Inferior parietal cortex (tissue), 1 donor: ENCODE measurements at regions not wholly inside any gene's neighbourhood (a gene's known extent, or its start where the extent isn't known, plus 50 kb on each side); places are given as distances from the start of the nearest gene placed in this dataset.

Source experiments
- DNase-seq: peaks from one replicate; pipeline ENCODE4 v3.0.0-alpha.2; 2016; ENCODE audit errors: extremely low spot score

DNA sequence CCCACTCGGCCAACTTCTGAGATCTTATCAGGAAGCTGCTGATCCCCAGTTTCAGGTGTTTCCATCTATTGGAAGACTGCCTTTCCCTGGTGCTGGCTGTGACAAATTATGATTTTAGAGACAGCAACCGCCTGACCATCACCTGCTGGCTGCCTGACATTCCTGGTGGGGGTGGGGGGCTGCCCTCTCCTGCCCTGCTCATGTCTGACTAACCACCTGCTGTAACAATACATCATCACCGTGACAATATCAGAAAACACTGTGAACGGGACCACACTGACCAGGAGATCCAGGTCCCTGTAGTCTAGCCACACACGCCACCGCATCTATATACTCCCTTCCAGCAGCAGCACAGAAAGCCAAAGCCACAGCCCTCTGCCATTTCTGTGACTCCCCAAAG is 537.5 kb downstream of the QKI start:
- no peak for DNase-seq

- DNase-seq, result no peak
Observed at GRCh38 chr6:163951326-163951725, 536.8 kb downstream of the QKI start.

DNA sequence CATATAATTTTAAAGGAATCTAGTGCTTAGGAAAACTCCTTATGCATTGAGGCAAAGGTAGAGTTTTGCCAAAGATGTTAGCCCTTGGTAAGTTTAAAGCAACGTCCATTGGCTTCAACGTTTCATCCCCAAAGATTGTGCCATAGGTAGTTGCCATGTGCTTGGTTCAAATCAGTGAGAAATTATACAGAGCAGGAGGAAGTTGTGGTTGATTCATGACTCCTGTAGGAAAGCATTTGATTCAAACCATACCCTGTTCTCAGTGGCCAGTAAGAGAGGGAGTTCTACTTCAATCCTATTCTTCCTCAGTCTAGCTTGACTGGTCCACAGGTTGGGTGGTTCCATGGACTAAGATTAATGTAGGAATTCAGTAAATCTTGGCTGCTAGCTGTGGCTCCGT is 535.6 kb downstream of the QKI start:
- no peak for DNase-seq

- no peak for DNase-seq
Observed at GRCh38 chr6:163949431-163949830, 534.9 kb downstream of the QKI start.

GRCh38 chr6:163948250-163948649 is 533.7 kb downstream of the QKI start:
- DNase-seq, result no peak

- no peak for DNase-seq
Observed at GRCh38 chr6:163947276-163947675, 532.8 kb downstream of the QKI start.

DNA sequence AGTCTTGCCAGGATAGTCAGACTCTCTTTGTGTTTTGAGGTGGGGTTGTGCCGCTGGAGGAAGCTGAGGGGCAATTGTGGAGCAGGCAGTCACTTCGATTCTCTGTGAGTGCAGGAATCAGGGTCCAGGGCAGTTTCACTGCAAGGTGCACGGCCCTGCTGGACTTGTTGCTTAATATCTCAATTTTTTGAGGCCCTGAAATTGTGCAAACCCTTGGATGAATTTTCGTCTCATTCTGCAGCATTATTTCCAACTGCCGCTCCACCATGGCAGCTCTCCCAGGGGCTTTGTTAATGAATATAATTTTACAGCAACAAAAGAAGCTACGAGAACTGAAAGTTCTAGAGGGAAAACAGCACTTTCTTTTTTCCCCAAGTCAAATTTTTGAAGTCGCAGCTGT is 531.9 kb downstream of the QKI start:
- no peak for DNase-seq

DNA sequence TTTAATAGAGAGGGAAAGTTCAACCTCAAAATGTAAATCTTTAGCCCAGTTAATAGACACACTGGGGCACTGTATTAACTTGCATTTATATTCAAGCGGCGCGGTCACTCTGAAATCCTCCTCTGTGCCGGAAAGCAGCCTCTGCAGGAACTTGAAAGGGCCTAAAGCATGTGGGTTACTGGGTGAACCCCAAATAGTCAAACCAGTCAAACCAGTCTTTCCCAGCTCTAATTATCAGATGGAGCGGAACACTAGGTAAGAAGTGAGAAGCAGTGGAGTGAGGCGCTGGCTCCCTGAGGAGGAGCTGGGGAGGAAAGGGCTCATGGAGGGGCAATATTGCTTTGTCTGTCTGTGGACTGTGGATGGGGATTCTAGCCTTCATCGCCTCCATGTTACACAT is 531.3 kb downstream of the QKI start:
- peak; percentile 53 for DNase-seq

DNA sequence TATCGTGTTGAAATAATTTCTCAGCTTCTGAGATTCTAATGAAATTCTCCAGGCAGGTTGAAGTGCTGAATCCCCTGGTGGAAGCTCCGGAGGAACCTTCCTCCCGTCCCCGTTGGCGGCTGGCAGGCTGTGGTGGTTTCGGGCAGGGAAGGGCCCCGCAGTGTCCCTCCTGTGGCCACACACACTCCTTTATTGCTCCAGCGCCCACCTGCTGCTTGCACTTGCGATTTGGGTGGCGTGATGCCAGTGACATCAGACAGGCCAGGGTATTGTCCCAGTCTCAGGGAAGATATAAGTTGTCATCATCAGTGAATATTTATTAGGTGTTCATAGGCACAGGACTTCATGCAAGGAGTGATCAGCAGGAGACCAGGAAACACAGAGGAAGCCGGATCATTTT is 530.4 kb downstream of the QKI start:
- no peak for DNase-seq

DNA sequence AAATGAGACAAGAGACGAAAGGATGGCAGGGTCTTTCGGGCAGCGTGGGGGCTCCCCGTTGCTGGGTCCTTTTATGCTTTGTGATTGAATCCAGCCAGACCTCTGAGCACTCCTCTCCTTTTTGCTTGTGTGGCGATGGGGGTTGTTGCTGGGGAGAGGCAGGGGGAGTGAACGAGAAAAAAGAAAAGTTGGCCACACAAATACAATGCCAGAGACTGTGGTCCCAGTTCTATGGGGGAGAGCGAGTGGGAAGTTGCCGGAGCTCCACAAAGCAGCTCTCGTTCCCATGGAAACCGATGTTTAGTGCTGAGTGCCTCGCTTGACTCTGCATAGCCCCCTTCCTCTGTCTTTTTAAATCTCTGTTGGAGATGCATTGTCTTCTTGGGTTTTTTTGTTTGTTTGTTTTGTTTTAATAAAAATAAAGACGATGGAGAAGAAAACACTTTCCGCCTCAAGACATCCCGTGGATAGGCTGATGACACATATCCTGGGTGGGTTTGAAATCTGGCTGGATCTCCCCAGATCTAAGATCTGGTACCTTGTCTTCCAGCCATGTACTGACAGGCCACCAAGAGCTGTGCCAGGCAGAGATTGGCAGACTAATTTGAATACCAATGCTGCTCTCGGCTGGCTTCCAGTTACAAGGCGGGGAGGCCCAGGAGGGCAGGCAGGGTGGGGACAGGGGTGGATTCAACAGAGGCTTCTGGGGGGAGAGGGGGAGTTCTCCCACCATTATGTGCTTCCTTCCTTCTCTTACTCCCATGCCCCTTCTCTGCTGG is 529.3 kb downstream of the QKI start:
- DNase-seq, result peak; percentile 72

- no peak for DNase-seq
Observed at GRCh38 chr6:163942790-163943189, 528.3 kb downstream of the QKI start.

GRCh38 chr6:163941624-163941976 is 527.1 kb downstream of the QKI start:
- DNase-seq, result no peak

DNA sequence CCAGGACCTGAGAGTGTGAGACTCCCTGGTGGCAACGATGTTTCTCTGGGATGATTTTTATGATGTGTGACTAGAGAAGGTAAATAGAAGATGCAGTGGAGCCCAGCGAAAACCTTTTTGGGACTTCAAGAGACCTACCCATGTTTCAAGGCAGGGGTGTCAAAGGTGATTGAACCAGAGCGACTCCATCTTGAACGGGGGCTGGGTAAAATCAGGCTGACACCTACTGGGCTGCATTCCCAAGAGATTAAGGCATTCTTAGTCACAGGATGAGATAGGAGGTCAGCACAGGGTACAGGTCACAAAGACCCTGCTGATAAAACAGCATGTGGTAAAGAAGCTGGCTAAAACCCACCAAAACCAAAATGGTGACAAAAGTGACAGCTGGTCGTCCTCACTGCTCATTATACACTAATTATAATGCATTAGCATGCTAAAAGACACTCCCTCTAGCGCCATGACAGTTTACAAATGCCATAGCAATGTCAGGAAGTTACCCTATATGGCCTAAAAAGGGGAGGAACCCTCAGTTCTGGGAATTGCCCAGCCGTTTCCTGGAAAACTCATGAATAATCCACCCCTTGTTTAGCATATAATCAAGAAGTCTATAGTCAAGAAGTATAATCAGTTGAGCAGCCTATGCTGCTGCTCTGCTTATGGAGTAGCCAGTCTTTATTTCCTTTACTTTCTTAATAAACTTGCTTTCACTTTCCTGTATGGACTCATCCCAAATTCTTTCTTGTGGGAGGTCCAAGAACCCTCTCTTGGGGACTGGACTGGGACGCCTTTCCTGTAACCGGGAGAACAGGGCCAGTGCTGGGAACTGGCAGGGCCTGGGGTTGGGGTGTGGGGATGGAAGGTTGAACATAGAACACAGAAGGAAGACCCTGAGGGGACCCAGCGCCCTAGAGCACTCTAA is 526.4 kb downstream of the QKI start:
- DNase-seq, result no peak

DNA sequence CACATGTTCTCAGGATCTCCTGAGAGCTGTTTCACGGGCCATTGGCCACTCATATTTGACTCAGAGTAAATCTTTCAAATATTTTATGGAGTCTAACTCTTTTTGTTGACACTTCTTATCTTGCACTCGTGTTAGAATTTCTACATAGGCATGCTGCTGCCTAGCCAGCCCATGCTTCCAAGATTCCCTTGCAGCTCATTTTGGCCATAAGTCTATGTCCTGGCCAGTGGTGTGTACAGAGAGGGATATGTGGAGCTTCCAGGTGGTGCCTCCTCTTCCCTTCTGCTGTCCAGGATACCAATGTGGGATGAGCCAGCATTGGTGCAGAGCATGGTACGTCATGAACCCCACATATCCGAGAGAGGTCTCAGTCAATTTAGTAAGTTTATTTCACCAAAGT is 522.6 kb downstream of the QKI start:
- DNase-seq, result no peak

- DNase-seq, result no peak
Observed at GRCh38 chr6:163935158-163935762, 520.7 kb downstream of the QKI start.

GRCh38 chr6:163930012-163930411 is 515.5 kb downstream of the QKI start:
- no peak for DNase-seq

GRCh38 chr6:163929538-163929937 is 515.0 kb downstream of the QKI start:
- no peak for DNase-seq

- DNase-seq, result peak; percentile 30
Observed at GRCh38 chr6:163926642-163927041, 512.1 kb downstream of the QKI start.

GRCh38 chr6:163925839-163926238 is 511.3 kb downstream of the QKI start:
- DNase-seq, result no peak

DNA sequence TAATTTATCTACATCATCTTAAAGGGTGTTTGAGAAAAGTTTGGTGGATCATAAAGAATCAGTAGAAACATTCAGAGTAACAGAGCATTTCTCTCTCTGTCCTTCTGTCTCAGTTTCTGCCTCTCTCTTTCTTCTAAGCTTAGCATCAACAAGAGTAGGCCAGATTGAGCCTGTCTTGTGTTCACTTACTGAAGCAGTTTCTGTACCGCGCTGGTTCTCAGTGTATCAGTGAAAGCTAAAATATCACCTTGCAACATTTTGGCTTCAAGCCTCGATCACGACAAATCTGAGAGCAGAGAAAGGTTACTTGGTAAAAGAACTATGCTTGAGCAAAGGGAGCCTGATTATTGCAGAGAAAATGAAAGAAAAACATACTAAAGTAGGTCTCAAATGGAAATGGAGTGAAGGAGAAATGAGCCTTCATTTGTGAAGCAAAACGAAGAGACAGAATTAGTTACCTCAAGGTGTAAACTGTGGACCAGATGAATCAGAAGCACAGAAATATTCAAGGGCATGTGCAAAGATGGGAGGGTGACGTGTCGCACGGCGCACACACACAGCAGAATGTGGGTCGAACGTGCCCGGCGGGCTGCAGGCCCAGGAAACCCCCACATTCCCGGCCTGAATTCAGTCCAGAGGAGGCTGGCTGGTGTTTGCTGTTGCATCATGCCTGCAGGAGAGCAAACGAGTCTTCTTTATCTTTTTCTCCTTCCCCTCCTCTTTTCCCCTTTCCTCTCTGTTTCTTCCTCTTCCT is 509.3 kb downstream of the QKI start:
- peak; percentile 49 for DNase-seq

DNA sequence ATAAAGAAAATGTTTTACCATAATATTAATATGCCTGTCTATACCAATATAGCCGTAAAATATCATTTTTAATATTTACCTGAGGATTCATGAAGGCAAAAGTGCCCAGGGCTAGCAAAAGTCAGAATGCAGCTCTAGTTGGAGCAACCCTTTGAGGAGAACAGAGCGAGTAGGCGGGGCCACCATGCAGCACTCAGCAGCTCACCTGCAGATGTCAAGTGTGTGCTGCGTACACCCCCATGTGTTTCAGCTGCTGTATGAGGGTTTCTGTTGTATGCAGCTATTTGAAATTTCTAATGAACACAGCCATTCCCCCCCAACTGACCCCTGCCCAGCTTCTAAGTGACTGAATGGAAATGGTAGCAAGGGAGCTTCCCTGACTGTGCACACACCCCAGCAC is 508.0 kb downstream of the QKI start:
- DNase-seq, result no peak

DNA sequence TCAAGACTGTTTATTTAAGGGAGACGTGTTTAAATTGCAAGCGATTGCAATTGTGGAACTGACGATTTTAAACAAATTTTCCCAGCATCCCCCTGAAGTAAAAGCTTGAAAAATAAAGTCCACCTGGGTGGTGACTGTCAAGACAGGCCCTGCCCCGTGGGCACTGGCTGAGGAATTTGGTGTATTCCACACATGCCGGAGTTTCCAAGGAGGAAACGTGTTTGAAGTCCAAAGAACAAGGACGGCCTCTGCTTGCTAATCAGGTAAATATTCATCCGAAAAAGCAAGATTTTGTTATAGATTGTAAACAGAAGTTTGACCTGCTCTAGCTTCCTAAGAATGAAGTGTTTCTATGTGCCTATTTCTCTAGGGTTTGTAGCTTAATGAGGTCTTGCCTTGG is 505.1 kb downstream of the QKI start:
- no peak for DNase-seq
